ENCODE measurements at regions not wholly inside any gene's neighbourhood (a gene's known extent, or its start where the extent isn't known, plus 50 kb on each side); places are given as distances from the start of the nearest gene placed in this dataset.

GRCh38 chr2:107543793-107544192 lies 282.9 kb upstream of the RGPD4 start:
- no peak for DNase-seq (ENCODE audit: extremely low read depth, low read depth)
- no peak overlapping the region for H3K4me3 ChIP-seq (replicated peaks; ENCODE audit: low read depth, low read length)
- no peak for TF ChIP-seq CTCF (IDR thresholded peaks at IDR 0.05; ENCODE audit: low read depth, low read length, missing control alignments)

- TF ChIP-seq CTCF (IDR thresholded peaks at IDR 0.05; ENCODE audit: low read depth, low read length, missing control alignments) = no peak
- DNase-seq (ENCODE audit: extremely low read depth, low read depth) = no peak
Observed at GRCh38 chr2:107545066-107545465, 281.6 kb upstream of the RGPD4 start.

DNA sequence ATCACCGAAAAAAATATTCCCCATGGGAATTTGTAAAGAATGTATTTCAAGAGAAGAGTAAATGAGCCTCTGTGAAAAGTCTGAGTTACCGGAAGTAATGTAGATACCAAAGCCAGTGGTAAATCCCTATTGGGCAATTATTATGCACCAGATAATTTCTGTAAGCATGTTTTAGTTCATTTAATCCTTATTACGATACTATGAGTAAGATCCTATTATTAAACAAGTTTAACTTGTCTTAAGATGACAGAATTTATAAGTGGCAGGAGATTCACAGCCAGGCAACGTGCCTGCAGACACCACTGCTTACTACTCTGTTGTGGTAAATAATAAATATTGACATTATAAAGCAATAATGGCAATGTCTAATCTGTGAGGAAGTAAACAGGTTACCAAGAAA lies 280.8 kb upstream of the RGPD4 start:
- no peak for DNase-seq (ENCODE audit: extremely low read depth, low read depth)
- TF ChIP-seq CTCF (IDR thresholded peaks at IDR 0.05; ENCODE audit: low read depth, low read length, missing control alignments) = no peak
- H3K4me3 ChIP-seq (replicated peaks; ENCODE audit: low read depth, low read length) = no peak overlapping the region

More at GRCh38 chr2:107545066-107545465, 281.6 kb upstream of the RGPD4 start:
- no peak overlapping the region for H3K4me3 ChIP-seq (replicated peaks; ENCODE audit: low read depth, low read length)

DNA sequence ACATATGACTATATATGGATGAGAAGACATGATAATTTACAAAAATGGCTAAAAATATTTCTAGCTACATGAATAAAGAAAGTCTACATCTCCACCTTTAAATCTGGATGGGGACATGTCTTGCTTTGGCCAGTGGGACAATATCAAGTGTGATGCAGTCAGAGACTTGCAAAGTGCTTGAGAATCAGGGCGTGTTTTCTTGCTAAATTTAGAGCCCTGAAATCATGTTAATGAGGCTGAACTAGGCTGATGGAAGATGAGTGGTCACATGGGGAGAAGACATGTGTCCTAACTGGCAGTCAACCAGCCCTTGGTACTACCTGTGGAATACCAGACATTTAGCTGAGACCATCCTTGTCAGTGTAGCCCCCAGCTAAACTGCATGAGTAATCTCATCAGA lies 278.5 kb upstream of the RGPD4 start:
- no peak overlapping the region for H3K4me3 ChIP-seq (replicated peaks; ENCODE audit: low read depth, low read length)
- no peak for DNase-seq (ENCODE audit: extremely low read depth, low read depth)
- TF ChIP-seq CTCF (IDR thresholded peaks at IDR 0.05; ENCODE audit: low read depth, low read length, missing control alignments) = no peak

GRCh38 chr2:107553046-107553445 lies 273.6 kb upstream of the RGPD4 start:
- no peak overlapping the region for H3K4me3 ChIP-seq (replicated peaks; ENCODE audit: low read depth, low read length)
- DNase-seq (ENCODE audit: extremely low read depth, low read depth) = no peak
- no peak for TF ChIP-seq CTCF (IDR thresholded peaks at IDR 0.05; ENCODE audit: low read depth, low read length, missing control alignments)

- DNase-seq (ENCODE audit: extremely low read depth, low read depth) = no peak
- no peak for TF ChIP-seq CTCF (IDR thresholded peaks at IDR 0.05; ENCODE audit: low read depth, low read length, missing control alignments)
- H3K4me3 ChIP-seq (replicated peaks; ENCODE audit: low read depth, low read length) = no peak overlapping the region
Observed at GRCh38 chr2:107553539-107553938, 273.2 kb upstream of the RGPD4 start.

GRCh38 chr2:107556038-107556627 lies 270.6 kb upstream of the RGPD4 start:
- no peak for DNase-seq (ENCODE audit: extremely low read depth, low read depth)

More at GRCh38 chr2:107556038-107556627, 270.6 kb upstream of the RGPD4 start:
- H3K4me3 ChIP-seq (replicated peaks; ENCODE audit: low read depth, low read length) = no peak overlapping the region
- no peak for TF ChIP-seq CTCF (IDR thresholded peaks at IDR 0.05; ENCODE audit: low read depth, low read length, missing control alignments)
